ENCODE measurements at regions not wholly inside any gene's neighbourhood (a gene's known extent, or its start where the extent isn't known, plus 50 kb on each side); places are given as distances from the start of the nearest gene placed in this dataset.

DNA sequence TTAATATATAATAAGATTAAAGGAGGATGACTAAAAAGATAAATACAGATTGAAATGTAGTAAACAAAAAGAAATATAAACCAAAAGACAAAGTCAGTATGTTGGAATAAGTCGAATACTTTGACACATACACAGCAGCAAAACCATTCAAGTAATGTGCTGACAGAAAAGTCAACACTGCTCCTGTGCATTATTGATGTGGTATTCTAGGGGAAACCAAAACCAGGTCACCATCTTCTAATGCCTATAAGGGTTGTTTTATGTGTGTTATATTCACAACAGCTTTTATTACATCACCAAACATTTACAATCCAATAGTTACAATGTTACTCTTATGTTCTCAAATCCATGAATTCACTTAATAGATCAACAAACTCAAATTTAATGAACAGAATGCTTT, 111.8 kb upstream of the DKK2 start:
- TF ChIP-seq EZH2 (IDR thresholded peaks at IDR 0.05) (no peak), POLR2AphosphoS5 (IDR thresholded peaks at IDR 0.05; ENCODE audit: borderline replicate concordance, low read depth, low read length) (no peak), FOXP2 (optimal IDR thresholded peaks at IDR 0.05; ENCODE audit: control extremely low read depth, extremely low read length, insufficient read depth) (no peak)

Measured in SK-N-MC (cell line).